Nephron progenitor cell (in vitro differentiated cells): ENCODE measurements at regions not wholly inside any gene's neighbourhood (a gene's known extent, or its start where the extent isn't known, plus 50 kb on each side); places are given as distances from the start of the nearest gene placed in this dataset.

Source experiments
- DNase-seq: peaks from one replicate; pipeline ENCODE4 v3.0.0; 2021
- H3K27ac Mint-ChIP-seq: 2 replicates; pipeline ENCODE4 v1.8.0; 2021; ENCODE audit warnings: mild to moderate bottlenecking, moderate library complexity, mixed read lengths
- H3K27me3 Mint-ChIP-seq: 2 replicates; pipeline ENCODE4 v1.8.0; 2021; ENCODE audit warnings: mild to moderate bottlenecking, low read depth, mixed read lengths; ENCODE audit not compliant: poor library complexity
- H3K36me3 Mint-ChIP-seq: 2 replicates; pipeline ENCODE4 v1.8.0; 2021; ENCODE audit warnings: low read depth, mixed read lengths
- H3K4me1 Mint-ChIP-seq: 2 replicates; pipeline ENCODE4 v1.8.0; 2021; ENCODE audit warnings: mixed read lengths
- H3K4me3 Mint-ChIP-seq: 2 replicates; pipeline ENCODE4 v1.8.0; 2021; ENCODE audit warnings: mild to moderate bottlenecking, moderate library complexity, mixed read lengths
- H3K9me3 Mint-ChIP-seq: 2 replicates; pipeline ENCODE4 v1.8.0; 2021; ENCODE audit warnings: mild to moderate bottlenecking, moderate library complexity, mixed read lengths
- CTCF ChIP-seq: fragments of 200-600 bp; sonication (generic); IDR thresholded peaks from 2 replicates; pipeline ENCODE4 v1.5.0; 2021; ENCODE audit warnings: antibody characterized with exemption

- peaks cover 32% of the 10 kb centered on the region for H3K27me3 Mint-ChIP-seq
- no peaks in the 10 kb centered on the region for H3K36me3 Mint-ChIP-seq
- TF ChIP-seq CTCF: no peak
- H3K4me1 Mint-ChIP-seq: peaks cover 58% of the 10 kb centered on the region
- no peaks in the 10 kb centered on the region for H3K9me3 Mint-ChIP-seq
- DNase-seq: peak; percentile 30
- peak overlapping the region; percentile 55 for H3K4me3 Mint-ChIP-seq
- peak overlapping the region; percentile 80 for H3K27ac Mint-ChIP-seq
Measured at GRCh38 chr17:79219208-79219935, 144.7 kb downstream of the ENGASE start.

DNA sequence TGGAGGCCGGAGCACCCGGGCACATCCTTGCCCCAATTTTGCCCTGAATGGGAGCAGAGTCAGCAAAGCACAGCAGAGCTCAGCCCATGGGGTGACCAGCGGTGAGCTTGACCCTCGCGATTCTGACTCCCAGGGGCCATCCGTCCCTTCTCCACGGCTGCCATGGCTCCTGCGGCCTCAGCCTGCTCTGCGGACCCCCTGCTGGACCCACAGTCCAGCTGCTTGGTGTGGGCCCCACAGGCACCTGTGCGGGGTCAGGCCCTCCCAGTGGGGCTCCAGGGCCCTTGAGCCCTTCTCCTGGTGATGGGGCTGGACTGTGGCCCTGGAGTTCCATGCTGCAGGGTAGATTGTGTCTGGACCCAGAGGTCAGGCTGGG lies 144.2 kb downstream of the ENGASE start:
- no peak for DNase-seq
- Mint-ChIP-seq H3K9me3 (no peaks in the 10 kb centered on the region), H3K27ac (peak overlapping the region; percentile 80), H3K4me1 (peaks cover 58% of the 10 kb centered on the region), H3K27me3 (peaks cover 36% of the 10 kb centered on the region), H3K36me3 (no peaks in the 10 kb centered on the region), H3K4me3 (peak overlapping the region; percentile 55)
- no peak for TF ChIP-seq CTCF

DNA sequence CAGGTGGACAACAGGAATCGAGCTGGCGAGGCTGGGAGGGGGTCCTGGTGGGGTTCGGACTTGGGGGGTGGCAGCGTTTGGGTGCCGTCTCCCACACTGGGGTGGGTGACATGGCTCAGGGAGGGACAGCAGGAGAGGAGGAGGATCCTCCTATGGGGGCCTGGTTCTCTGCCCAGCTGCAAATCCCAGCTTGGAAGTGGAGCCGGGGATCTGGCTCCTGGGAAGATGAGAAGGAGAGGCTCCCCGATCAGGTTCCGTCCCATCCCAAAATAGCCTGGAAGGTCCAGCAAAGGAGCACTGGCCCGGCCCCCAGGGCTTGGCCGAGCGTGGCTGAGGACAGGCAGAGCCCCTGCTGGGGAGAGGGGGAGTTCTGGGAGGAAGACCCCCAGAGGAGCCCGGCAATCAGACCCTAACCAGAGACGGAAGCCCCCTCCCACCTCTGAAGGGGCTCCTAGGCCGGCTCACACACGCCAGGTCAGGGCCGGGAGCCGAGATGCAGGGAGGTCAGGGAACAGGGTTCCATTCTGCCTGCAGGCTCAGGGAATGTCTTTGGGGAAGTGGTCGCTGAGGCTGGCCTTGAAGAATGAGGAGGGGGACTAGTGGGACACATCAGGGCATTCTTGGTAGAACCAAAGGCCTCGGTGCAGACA lies 143.7 kb downstream of the ENGASE start:
- peaks cover 33% of the 10 kb centered on the region for H3K27me3 Mint-ChIP-seq
- H3K4me3 Mint-ChIP-seq: no peak overlapping the region
- no peaks in the 10 kb centered on the region for H3K36me3 Mint-ChIP-seq
- TF ChIP-seq CTCF: no peak
- no peak overlapping the region for H3K27ac Mint-ChIP-seq
- H3K9me3 Mint-ChIP-seq: no peaks in the 10 kb centered on the region
- no peak for DNase-seq
- H3K4me1 Mint-ChIP-seq: peaks cover 58% of the 10 kb centered on the region

GRCh38 chr17:79217473-79218135 lies 143.0 kb downstream of the ENGASE start:
- Mint-ChIP-seq H3K4me1 (peaks cover 57% of the 10 kb centered on the region), H3K36me3 (no peaks in the 10 kb centered on the region), H3K27me3 (peaks cover 33% of the 10 kb centered on the region), H3K27ac (no peak overlapping the region), H3K4me3 (no peak overlapping the region), H3K9me3 (no peaks in the 10 kb centered on the region)
- TF ChIP-seq CTCF: no peak
- DNase-seq: no peak

DNA sequence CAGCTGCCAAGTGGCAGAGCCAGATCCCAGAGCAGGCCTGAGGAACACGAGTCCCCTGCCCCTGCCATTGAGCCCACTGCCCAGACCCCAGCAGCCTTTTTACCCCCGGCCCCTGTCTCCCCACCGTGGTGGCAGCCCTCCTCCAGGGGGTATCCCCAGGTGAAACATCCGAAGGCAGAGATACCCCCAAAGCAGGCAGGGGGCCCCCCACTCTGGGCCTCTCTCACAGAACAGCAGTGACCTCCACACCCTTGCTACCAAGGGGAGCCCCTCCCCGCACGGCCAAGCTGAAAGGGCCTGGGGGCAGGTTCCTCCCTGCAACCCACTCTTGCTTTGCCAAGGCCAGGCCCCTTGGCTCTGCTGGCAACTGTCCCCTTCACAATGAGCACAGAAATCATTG lies 142.2 kb downstream of the ENGASE start:
- Mint-ChIP-seq H3K36me3 (no peaks in the 10 kb centered on the region), H3K27ac (no peak overlapping the region), H3K9me3 (no peaks in the 10 kb centered on the region), H3K27me3 (peaks cover 34% of the 10 kb centered on the region), H3K4me3 (no peak overlapping the region), H3K4me1 (peaks cover 63% of the 10 kb centered on the region)
- TF ChIP-seq CTCF: no peak
- DNase-seq: no peak
